ENCODE measurements at regions not wholly inside any gene's neighbourhood (a gene's known extent, or its start where the extent isn't known, plus 50 kb on each side); places are given as distances from the start of the nearest gene placed in this dataset.
"Not testable (repeated sequence)": the region's sequence is repeated elsewhere in the genome, so short reads cannot be mapped to it uniquely, and the experiment has no call there.

- no peak for DNase-seq
These were observed 64.4 kb upstream of the MYO3A start for GRCh38 chr10:25869609-25870008.

GRCh38 chr10:25874402-25874801 lies 59.6 kb upstream of the MYO3A start:
- DNase-seq, result not testable (repeated sequence)

GRCh38 chr10:25875556-25876165 lies 58.4 kb upstream of the MYO3A start:
- DNase-seq, result peak; percentile 58

- no peak for DNase-seq
These were observed 56.7 kb upstream of the MYO3A start for GRCh38 chr10:25877296-25877695.

Data from fibroblast of skin of right quadriceps (primary cell).